SK-N-SH treated with all-trans-retinoic acid at 6 μM for 48 hours (cell line): ENCODE measurements at regions not wholly inside any gene's neighbourhood (a gene's known extent, or its start where the extent isn't known, plus 50 kb on each side); places are given as distances from the start of the nearest gene placed in this dataset.

Experiments
- ATAC-seq: fragments of 200-7000 bp; cut with Tn5 transposase; 3 replicates; pipeline ENCODE4 v1.9.1; 2020; ENCODE audit warnings: mild to moderate bottlenecking, moderate library complexity
- ARNTL ChIP-seq: fragments of 450-650 bp; formaldehyde crosslinking; IDR thresholded peaks from 2 replicates; pipeline ENCODE4 v1.5.0; 2020; ENCODE audit warnings: low read depth, mild to moderate bottlenecking, moderate library complexity, borderline replicate concordance
- CSDC2 ChIP-seq: fragments of 250-450 bp; sonication (Bioruptor Pico); IDR thresholded peaks from 2 replicates; pipeline ENCODE4 v1.5.0; 2020; ENCODE audit warnings: mild to moderate bottlenecking, moderate library complexity
- ISL1 ChIP-seq: fragments of 250-450 bp; sonication (Bioruptor Pico); IDR thresholded peaks from 2 replicates; pipeline ENCODE4 v2.1.2; 2022; ENCODE audit warnings: mild to moderate bottlenecking, moderate library complexity
- OSR1 ChIP-seq: fragments of 250-450 bp; sonication (Bioruptor Pico); IDR thresholded peaks from 2 replicates; pipeline ENCODE4 v1.8.0; 2022; ENCODE audit warnings: moderate library complexity, mild to moderate bottlenecking, inconsistent platforms
- PATZ1 ChIP-seq: fragments of 250-450 bp; sonication (Bioruptor Pico); IDR thresholded peaks from 2 replicates; pipeline ENCODE4 v1.8.0; 2020; ENCODE audit warnings: mild to moderate bottlenecking, moderate library complexity, borderline replicate concordance
- POU6F1 ChIP-seq: fragments of 250-450 bp; sonication (Bioruptor Pico); IDR thresholded peaks from 2 replicates; pipeline ENCODE4 v1.8.0; 2021; ENCODE audit warnings: low read depth, mild to moderate bottlenecking, moderate library complexity, borderline replicate concordance
- PPARA ChIP-seq: fragments of 250-450 bp; sonication (Bioruptor Pico); IDR thresholded peaks from 2 replicates; pipeline ENCODE4 v1.5.0; 2020; ENCODE audit warnings: mild to moderate bottlenecking, borderline replicate concordance
- TCF4 ChIP-seq: fragments of 250-450 bp; sonication (Bioruptor Pico); IDR thresholded peaks from 2 replicates; pipeline ENCODE4 v1.8.0; 2021; ENCODE audit warnings: mild to moderate bottlenecking, moderate library complexity, borderline replicate concordance
- TOX ChIP-seq: fragments of 250-450 bp; sonication (Bioruptor Pico); IDR thresholded peaks from 2 replicates; pipeline ENCODE4 v1.8.0; 2021; ENCODE audit warnings: mild to moderate bottlenecking, moderate library complexity, borderline replicate concordance
- ZFP3 ChIP-seq: fragments of 250-450 bp; sonication (Bioruptor Pico); IDR thresholded peaks from 2 replicates; pipeline ENCODE4 v1.5.0; 2020; ENCODE audit warnings: mild to moderate bottlenecking, moderate library complexity
- ZNF70 ChIP-seq: fragments of 450-650 bp; formaldehyde crosslinking; IDR thresholded peaks from 2 replicates; pipeline ENCODE4 v1.5.0; 2020; ENCODE audit warnings: mild to moderate bottlenecking, moderate library complexity
- ZNF8 ChIP-seq: fragments of 450-650 bp; formaldehyde crosslinking; IDR thresholded peaks from 2 replicates; pipeline ENCODE4 v1.5.0; 2020; ENCODE audit warnings: mild to moderate bottlenecking, moderate library complexity
- TF ChIP-seq, protein P1 (sequence below): fragments of 250-450 bp; sonication (Bioruptor Pico); IDR thresholded peaks from 2 replicates; pipeline ENCODE4 v1.5.1; 2021; ENCODE audit warnings: mild to moderate bottlenecking, moderate library complexity
- TF ChIP-seq, protein P2 (sequence below): fragments of 250-450 bp; sonication (Bioruptor Pico); IDR thresholded peaks from 2 replicates; pipeline ENCODE4 v1.5.1; 2020; ENCODE audit warnings: low read depth, mild to moderate bottlenecking, moderate library complexity

GRCh38 chr14:71444030-71444822, 488.0 kb upstream of the RGS6 start:
- TF ChIP-seq ZFP3: no peak
- no peak for TF ChIP-seq PATZ1 (CRISPR knock-in tag)
- TF ChIP-seq, protein P1, sequence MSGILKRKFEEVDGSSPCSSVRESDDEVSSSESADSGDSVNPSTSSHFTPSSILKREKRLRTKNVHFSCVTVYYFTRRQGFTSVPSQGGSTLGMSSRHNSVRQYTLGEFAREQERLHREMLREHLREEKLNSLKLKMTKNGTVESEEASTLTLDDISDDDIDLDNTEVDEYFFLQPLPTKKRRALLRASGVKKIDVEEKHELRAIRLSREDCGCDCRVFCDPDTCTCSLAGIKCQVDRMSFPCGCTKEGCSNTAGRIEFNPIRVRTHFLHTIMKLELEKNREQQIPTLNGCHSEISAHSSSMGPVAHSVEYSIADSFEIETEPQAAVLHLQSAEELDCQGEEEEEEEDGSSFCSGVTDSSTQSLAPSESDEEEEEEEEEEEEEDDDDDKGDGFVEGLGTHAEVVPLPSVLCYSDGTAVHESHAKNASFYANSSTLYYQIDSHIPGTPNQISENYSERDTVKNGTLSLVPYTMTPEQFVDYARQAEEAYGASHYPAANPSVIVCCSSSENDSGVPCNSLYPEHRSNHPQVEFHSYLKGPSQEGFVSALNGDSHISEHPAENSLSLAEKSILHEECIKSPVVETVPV: no peak
- TF ChIP-seq ISL1 (CRISPR knock-in tag): no peak
- TF ChIP-seq ARNTL (CRISPR knock-in tag): no peak
- TF ChIP-seq, protein P2, sequence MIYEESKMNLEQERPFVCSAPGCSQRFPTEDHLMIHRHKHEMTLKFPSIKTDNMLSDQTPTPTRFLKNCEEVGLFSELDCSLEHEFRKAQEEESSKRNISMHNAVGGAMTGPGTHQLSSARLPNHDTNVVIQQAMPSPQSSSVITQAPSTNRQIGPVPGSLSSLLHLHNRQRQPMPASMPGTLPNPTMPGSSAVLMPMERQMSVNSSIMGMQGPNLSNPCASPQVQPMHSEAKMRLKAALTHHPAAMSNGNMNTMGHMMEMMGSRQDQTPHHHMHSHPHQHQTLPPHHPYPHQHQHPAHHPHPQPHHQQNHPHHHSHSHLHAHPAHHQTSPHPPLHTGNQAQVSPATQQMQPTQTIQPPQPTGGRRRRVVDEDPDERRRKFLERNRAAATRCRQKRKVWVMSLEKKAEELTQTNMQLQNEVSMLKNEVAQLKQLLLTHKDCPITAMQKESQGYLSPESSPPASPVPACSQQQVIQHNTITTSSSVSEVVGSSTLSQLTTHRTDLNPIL (CRISPR knock-in tag): no peak
- no peak for TF ChIP-seq PPARA
- TF ChIP-seq CSDC2 (CRISPR knock-in tag): no peak
- no peak for TF ChIP-seq TOX (CRISPR knock-in tag)
- no peak for TF ChIP-seq ZNF70 (CRISPR knock-in tag)
- TF ChIP-seq TCF4: no peak
- TF ChIP-seq POU6F1 (CRISPR knock-in tag): no peak
- no peak for TF ChIP-seq OSR1 (CRISPR knock-in tag)
- ATAC-seq: no peak

DNA sequence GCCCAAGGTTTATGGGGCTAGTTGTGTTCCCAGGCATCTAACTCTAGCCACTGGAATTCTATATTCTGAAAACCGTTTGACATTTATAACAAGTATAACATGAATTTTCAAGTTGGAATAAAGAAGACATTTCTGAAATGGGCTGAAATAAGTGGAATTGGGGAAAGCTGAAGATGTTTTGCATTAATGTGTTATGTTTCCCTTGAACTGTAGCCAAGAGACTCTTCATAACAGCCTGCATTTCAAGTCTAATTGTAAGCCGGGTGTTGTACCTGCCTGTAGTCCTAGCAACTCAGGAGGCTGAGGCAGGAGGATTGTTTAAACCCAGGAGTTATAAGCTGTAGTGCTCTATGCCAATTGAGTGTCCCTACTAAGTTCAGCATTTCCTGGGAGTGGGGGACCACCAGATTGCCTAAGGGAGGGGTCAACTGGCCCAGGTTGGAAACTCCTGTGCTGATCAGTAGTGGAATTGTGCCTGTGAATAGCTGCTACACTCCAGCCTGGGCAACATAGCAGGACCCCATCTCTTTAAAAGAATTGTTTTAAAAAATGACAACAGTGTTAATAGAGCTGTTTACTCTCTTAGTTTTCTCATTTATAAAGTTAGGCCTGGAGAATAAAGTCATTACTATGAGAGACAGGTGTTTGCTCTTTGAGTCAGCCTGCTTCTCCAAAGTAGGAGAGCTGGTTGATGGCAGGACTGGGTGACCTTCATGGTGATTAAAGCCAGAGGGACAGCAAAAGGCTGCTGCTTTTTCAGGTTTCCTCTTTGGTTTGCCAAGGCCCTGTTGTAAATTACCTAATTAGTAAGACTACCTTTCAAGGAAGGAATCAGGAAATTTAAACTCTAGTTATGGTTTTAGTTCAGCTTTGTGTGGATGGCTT, 483.6 kb upstream of the RGS6 start:
- no peak for ATAC-seq

More for the DNA sequence above, 483.6 kb upstream of the RGS6 start:
- TF ChIP-seq TOX (CRISPR knock-in tag) (no peak), OSR1 (CRISPR knock-in tag) (no peak), ZNF8 (CRISPR knock-in tag) (no peak), ZFP3 (no peak), POU6F1 (CRISPR knock-in tag) (no peak), PPARA (no peak), PATZ1 (CRISPR knock-in tag) (no peak)
- TF ChIP-seq, all 23 proteins: peak for 0
